GM12878 (cell line): ENCODE measurements at regions not wholly inside any gene's neighbourhood (a gene's known extent, or its start where the extent isn't known, plus 50 kb on each side); places are given as distances from the start of the nearest gene placed in this dataset.

Experiments used
- ATAC-seq: fragments of 200-7000 bp; cut with Tn5 transposase; 3 replicates; pipeline ENCODE4 v1.9.1; 2020; ENCODE audit warnings: mild to moderate bottlenecking, moderate library complexity
- BruUV-seq: library from RNA; stranded (reverse); fragments of 400-500 nt; replicated peaks from 2 replicates; lab custom pipeline; 2021; lab: Mats Ljungman, UMichigan
- CTCF ChIA-PET: fragments of 300-600 bp; sonication (Branson Sonifier 250); formaldehyde crosslinking; extraction: SDS; loops from one replicate; lab custom pipeline; 2021; ENCODE audit warnings: inconsistent platforms; lab: Yijun Ruan, JAX
- POLR2A ChIA-PET: fragments of 350-600 bp; formaldehyde crosslinking; extraction: SDS; loops from one replicate; lab custom pipeline; 2021; ENCODE audit warnings: inconsistent platforms; lab: Charles Lee
- RAD21 ChIA-PET: fragments of 300-600 bp; sonication (Branson Sonifier 250); formaldehyde crosslinking; loops from one replicate; lab custom pipeline; 2023; ENCODE audit warnings: antibody characterized with exemption; ENCODE audit not compliant: unreplicated experiment; lab: Charles Lee
- SMC1A ChIA-PET: fragments of 300-600 bp; sonication (Branson Sonifier 250); formaldehyde crosslinking; loops from one replicate; lab custom pipeline; 2023; ENCODE audit not compliant: unreplicated experiment, uncharacterized antibody; lab: Charles Lee
- DNase-seq: peaks from one replicate; pipeline ENCODE4 v3.0.0-alpha.2; 2011; ENCODE audit warnings: low read depth, low spot score
- FAIRE-seq: peaks from 3 replicates; lab custom pipeline; 2011; peaks lifted over from hg19 to GRCh38; lab: Jason Lieb, UNC
- H2AFZ ChIP-seq: 2 replicates; pipeline ENCODE4 v1.6.0; 2011; ENCODE audit warnings: low read depth, low read length, control low read depth; ENCODE audit not compliant: control insufficient read depth
- H3K27ac ChIP-seq: 2 replicates; pipeline ENCODE4 v1.5.1; 2011; ENCODE audit warnings: control low read depth; ENCODE audit not compliant: control insufficient read depth, insufficient read depth
- H3K27me3 ChIP-seq, 2 experiments: replicated peaks in 1 of 2; 2 replicates each; pipeline versions ENCODE4 v1.6.0 to v1.6.1; 2011; ENCODE audit warnings: low read length in 1 of 2; ENCODE audit not compliant: control insufficient read depth in 2 of 2, insufficient read depth in 2 of 2
- H3K36me3 ChIP-seq, 2 experiments: 2 replicates each; pipeline ENCODE4 v1.5.1; 2011; ENCODE audit warnings: low read length in 1 of 2; ENCODE audit not compliant: control insufficient read depth in 2 of 2, insufficient read depth in 2 of 2
- H3K4me1 ChIP-seq: 2 replicates; pipeline ENCODE4 v1.6.1; 2011; ENCODE audit warnings: mild to moderate bottlenecking, low read length, moderate library complexity, mixed read lengths; ENCODE audit not compliant: control insufficient read depth, insufficient read depth
- H3K4me2 ChIP-seq: 2 replicates; pipeline ENCODE4 v1.6.0; 2011; ENCODE audit warnings: control low read depth; ENCODE audit not compliant: control insufficient read depth, insufficient read depth
- H3K4me3 ChIP-seq: fragments of 200-600 bp; sonication (generic); 2 replicates; pipeline ENCODE4 v1.5.1; 2016
- H3K79me2 ChIP-seq: 2 replicates; pipeline ENCODE4 v1.6.0; 2011; ENCODE audit warnings: low read length; ENCODE audit not compliant: control insufficient read depth, insufficient read depth
- H3K9ac ChIP-seq: 2 replicates; pipeline ENCODE4 v1.8.0; 2011; ENCODE audit warnings: low read length, control low read depth, mixed read lengths; ENCODE audit not compliant: control insufficient read depth, insufficient read depth
- H3K9me3 ChIP-seq: replicated peaks from 3 replicates; pipeline ENCODE4 v1.5.1; 2011; ENCODE audit warnings: mild to moderate bottlenecking, low read length; ENCODE audit not compliant: control insufficient read depth, insufficient read depth
- H4K20me1 ChIP-seq: 2 replicates; pipeline ENCODE4 v1.6.0; 2011; ENCODE audit not compliant: control insufficient read depth, insufficient read depth
- DPF2 ChIP-seq: fragments of 450-650 bp; IDR thresholded peaks from 2 replicates; pipeline ENCODE4 v1.6.1; 2017; ENCODE audit warnings: mild to moderate bottlenecking
- EGR1 ChIP-seq, 2 experiments: IDR thresholded peaks; 1 replicate in 1 of 2; 2 replicates in 1 of 2; pipeline ENCODE4 v1.6.1; 2011 to 2012; ENCODE audit warnings: low read depth in 2 of 2, low read length in 2 of 2, borderline replicate concordance in 1 of 2, mild to moderate bottlenecking in 1 of 2, moderate library complexity in 1 of 2
- KLF5 ChIP-seq: fragments of 450-650 bp; IDR thresholded peaks from 2 replicates; pipeline ENCODE4 v1.6.1; 2014; ENCODE audit warnings: mild to moderate bottlenecking; ENCODE audit not compliant: partially characterized antibody
- MEF2A ChIP-seq: IDR thresholded peaks from 2 replicates; pipeline ENCODE4 v1.6.1; 2011; ENCODE audit warnings: low read depth, mild to moderate bottlenecking, low read length, moderate library complexity; ENCODE audit not compliant: insufficient read depth
- NFYB ChIP-seq: IDR thresholded peaks from 2 replicates; pipeline ENCODE4 v1.6.1; 2011; ENCODE audit warnings: low read depth, mild to moderate bottlenecking, low read length, improper control_type of control experiment, moderate library complexity; ENCODE audit not compliant: insufficient read depth
- PAX8 ChIP-seq: fragments of 450-650 bp; IDR thresholded peaks from 2 replicates; pipeline ENCODE4 v1.6.1; 2017; ENCODE audit warnings: mild to moderate bottlenecking, moderate library complexity
- POLR2A ChIP-seq: IDR thresholded peaks from 2 replicates; pipeline ENCODE4 v1.6.1; 2011; ENCODE audit warnings: low read depth, mild to moderate bottlenecking, low read length
- POLR2AphosphoS2 ChIP-seq: IDR thresholded peaks from 2 replicates; pipeline ENCODE4 v1.6.1; 2011; ENCODE audit warnings: low read depth, mild to moderate bottlenecking, low read length, improper control_type of control experiment, moderate library complexity
- RAD21 ChIP-seq: IDR thresholded peaks from 2 replicates; pipeline ENCODE4 v1.6.1; 2011; ENCODE audit warnings: mild to moderate bottlenecking, low read depth, low read length, moderate library complexity; ENCODE audit not compliant: insufficient read depth
- SREBF1 ChIP-seq: IDR thresholded peaks from 2 replicates; pipeline ENCODE4 v1.6.1; 2012; ENCODE audit warnings: mild to moderate bottlenecking, low read length
- STAT3 ChIP-seq: IDR thresholded peaks from 2 replicates; pipeline ENCODE4 v1.6.1; 2011; ENCODE audit warnings: low read depth, low read length, improper control_type of control experiment
- YBX1 ChIP-seq: fragments of 450-650 bp; IDR thresholded peaks from 2 replicates; pipeline ENCODE4 v1.6.1; 2016; ENCODE audit warnings: antibody characterized with exemption
- ZBTB4 ChIP-seq: fragments of 450-650 bp; formaldehyde crosslinking; IDR thresholded peaks from 2 replicates; pipeline ENCODE4 v1.4.0; 2022; ENCODE audit warnings: mild to moderate bottlenecking, moderate library complexity
- WGBS: methylation state at CpG from one replicate; pipeline ENCODE4 v1.1.6; 2016; ENCODE audit warnings: low lambda C conversion rate; ENCODE audit not compliant: insufficient replicate concordance, insufficient coverage; ENCODE audit errors: missing lambda C conversion rate; 5-methylcytosine and 5-hydroxymethylcytosine counted together
- in situ Hi-C: fragments of 300-500 bp; cut with MboI; formaldehyde crosslinking; loops from 9 replicates; pipeline ENCODE4 v1.14.3; 2018; ENCODE audit warnings: mixed read lengths
- intact Hi-C: fragments of 100-400 bp; cut with micrococcal nuclease; formaldehyde crosslinking; loops from one replicate; pipeline ENCODE4 v1.14.2; 2022; ENCODE audit not compliant: unreplicated experiment

- SMC1A ChIA-PET = interaction anchor here (0.8 to 1.3 kb wide), 3 partner anchors 11 to 109 kb away, joined by 3 to 5 read pairs (median 3); no protein-coding TSS in a partner anchor
- no TSS peak for BruUV-seq
- whole genome bisulfite sequencing = 31% methylated on average over 2 of the region's 2 CpGs
- TF ChIP-seq RAD21 = no peak
- TF ChIP-seq MEF2A = no peak
- TF ChIP-seq PAX8 = no peak
- no peak for TF ChIP-seq POLR2AphosphoS2
- TF ChIP-seq DPF2 = no peak
- no peak for TF ChIP-seq ZBTB4 (CRISPR knock-in tag)
- TF ChIP-seq NFYB = no peak
- TF ChIP-seq KLF5 = no peak
- no peak for TF ChIP-seq POLR2A
- TF ChIP-seq SREBF1 = no peak
- TF ChIP-seq YBX1 = no peak
- TF ChIP-seq STAT3 = no peak
- TF ChIP-seq EGR1 (IDR thresholded peaks at IDR 0.05; ENCODE audit: borderline replicate concordance in 1 of 2, low read depth in 2 of 2, low read length in 2 of 2) = no peak
- CTCF ChIA-PET = interaction anchor here (0.7 to 1.2 kb wide), 3 partner anchors 9 to 15 kb away, joined by 3 read pairs; no protein-coding TSS in a partner anchor
- no peak for DNase-seq
- no peak overlapping the region for H3K9ac ChIP-seq
- H3K27me3 ChIP-seq = no peaks in the 10 kb centered on the region
- ATAC-seq = no peak
- no peaks in the 10 kb centered on the region for H3K9me3 ChIP-seq
- no peaks in the 10 kb centered on the region for H3K36me3 ChIP-seq
- intact Hi-C loops = no loop called here
- H4K20me1 ChIP-seq = no peaks in the 10 kb centered on the region
- no peak for FAIRE-seq
- no peak overlapping the region for H3K4me2 ChIP-seq
- RAD21 ChIA-PET = interaction anchor here (1.1 kb wide), 1 partner anchor 284 kb away, joined by 3 read pairs; no protein-coding TSS in a partner anchor
- H3K4me3 ChIP-seq = no peak overlapping the region
- POLR2A ChIA-PET = no interaction called here
- H3K79me2 ChIP-seq = no peaks in the 10 kb centered on the region
- H2AFZ ChIP-seq = no peak overlapping the region
- no peak overlapping the region for H3K27ac ChIP-seq
- in situ Hi-C loops = no loop called here
- no peaks in the 10 kb centered on the region for H3K4me1 ChIP-seq
Measured at GRCh38 chr3:168495270-168495669, 399.5 kb upstream of the GOLIM4 start.
